22Rv1 (cell line): ENCODE measurements at regions not wholly inside any gene's neighbourhood (a gene's known extent, or its start where the extent isn't known, plus 50 kb on each side); places are given as distances from the start of the nearest gene placed in this dataset.

Experiments used
- H3K27ac ChIP-seq: fragments of 450-650 bp; 2 replicates; pipeline ENCODE4 v1.5.1; 2017
- ZFX ChIP-seq: fragments of 450-650 bp; IDR thresholded peaks from 2 replicates; pipeline ENCODE4 v1.6.1; 2017; ENCODE audit warnings: antibody characterized with exemption, borderline replicate concordance
- TF ChIP-seq, protein P1 (sequence below): fragments of 450-650 bp; IDR thresholded peaks from 2 replicates; pipeline ENCODE4 v1.5.1; 2017; ENCODE audit warnings: mild to moderate bottlenecking

GRCh38 chr3:168273036-168273435, 177.3 kb upstream of the GOLIM4 start:
- no peak overlapping the region for H3K27ac ChIP-seq
- no peak for TF ChIP-seq ZFX
- TF ChIP-seq, protein P1, sequence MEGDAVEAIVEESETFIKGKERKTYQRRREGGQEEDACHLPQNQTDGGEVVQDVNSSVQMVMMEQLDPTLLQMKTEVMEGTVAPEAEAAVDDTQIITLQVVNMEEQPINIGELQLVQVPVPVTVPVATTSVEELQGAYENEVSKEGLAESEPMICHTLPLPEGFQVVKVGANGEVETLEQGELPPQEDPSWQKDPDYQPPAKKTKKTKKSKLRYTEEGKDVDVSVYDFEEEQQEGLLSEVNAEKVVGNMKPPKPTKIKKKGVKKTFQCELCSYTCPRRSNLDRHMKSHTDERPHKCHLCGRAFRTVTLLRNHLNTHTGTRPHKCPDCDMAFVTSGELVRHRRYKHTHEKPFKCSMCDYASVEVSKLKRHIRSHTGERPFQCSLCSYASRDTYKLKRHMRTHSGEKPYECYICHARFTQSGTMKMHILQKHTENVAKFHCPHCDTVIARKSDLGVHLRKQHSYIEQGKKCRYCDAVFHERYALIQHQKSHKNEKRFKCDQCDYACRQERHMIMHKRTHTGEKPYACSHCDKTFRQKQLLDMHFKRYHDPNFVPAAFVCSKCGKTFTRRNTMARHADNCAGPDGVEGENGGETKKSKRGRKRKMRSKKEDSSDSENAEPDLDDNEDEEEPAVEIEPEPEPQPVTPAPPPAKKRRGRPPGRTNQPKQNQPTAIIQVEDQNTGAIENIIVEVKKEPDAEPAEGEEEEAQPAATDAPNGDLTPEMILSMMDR = no peak

DNA sequence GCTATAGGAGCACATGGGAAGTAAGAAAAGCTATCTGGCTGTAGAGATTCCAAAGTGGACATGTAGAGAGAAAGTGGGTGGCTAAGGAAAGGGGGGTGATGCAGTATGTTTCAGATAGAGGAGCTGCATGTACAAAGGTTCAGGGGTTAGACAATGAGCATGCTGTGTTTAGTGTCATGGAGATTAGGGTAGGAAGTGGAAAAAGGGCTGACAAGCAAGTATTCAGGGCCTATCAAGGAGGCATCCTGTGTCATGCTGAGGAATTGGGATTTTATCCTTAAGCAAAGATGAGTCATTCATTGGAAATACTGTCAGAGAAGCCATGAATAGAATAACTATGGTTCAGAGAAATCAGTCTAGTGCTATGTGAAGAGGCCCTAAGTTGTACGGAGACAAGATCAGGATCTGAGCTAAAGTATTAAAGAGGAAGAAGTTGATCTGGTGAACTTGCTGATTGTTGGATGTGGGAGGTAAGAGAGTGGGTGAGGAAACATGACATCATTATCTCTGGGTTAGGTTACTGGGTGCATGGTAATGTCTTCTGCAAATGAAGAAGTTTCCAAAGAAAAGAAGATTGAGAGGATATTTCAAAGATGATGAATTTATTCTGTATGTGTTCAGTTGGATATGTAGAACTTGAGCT, 176.7 kb upstream of the GOLIM4 start:
- H3K27ac ChIP-seq = no peak overlapping the region
- TF ChIP-seq, protein P1 = no peak
- TF ChIP-seq ZFX = no peak

DNA sequence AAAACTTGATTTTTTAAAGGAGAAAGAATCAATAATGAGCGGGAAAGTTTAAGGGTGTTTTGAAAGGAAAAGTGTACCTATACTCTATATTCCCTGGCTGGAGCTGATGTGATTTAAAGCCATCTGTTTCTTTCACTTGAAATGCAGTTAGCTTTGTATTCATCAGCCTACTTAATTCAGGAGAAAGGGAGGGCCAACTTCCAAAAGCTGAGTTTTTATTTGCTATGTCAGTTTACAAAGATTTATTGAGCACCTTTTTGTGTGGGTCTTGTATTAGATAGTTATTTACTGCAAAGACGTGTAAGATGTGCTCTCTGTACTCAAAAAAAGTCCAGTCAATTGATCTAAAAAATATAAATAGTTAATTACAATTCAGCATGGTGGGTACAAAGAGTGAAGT, 176.2 kb upstream of the GOLIM4 start:
- H3K27ac ChIP-seq = no peak overlapping the region
- TF ChIP-seq, protein P1 = no peak
- TF ChIP-seq ZFX = no peak

DNA sequence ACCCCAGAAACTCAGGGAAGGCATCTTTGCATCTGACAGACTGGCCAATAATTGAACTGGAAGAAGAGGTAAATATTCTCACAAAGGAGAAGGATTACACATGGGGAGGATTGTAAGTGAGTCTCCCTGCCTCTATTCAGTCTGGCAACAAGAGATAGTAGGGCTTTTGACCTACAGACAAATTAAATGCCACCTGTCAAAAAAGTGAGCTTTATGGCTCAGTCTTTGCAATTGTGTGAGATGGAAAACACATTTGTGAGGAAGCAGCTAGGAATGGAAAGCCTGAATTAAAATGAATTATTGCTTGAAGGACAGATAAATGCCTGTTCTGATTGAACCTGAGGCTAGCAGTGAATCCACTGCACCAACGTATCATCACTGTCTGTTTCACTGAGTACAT, 173.3 kb upstream of the GOLIM4 start:
- no peak overlapping the region for H3K27ac ChIP-seq
- TF ChIP-seq ZFX = no peak

DNA sequence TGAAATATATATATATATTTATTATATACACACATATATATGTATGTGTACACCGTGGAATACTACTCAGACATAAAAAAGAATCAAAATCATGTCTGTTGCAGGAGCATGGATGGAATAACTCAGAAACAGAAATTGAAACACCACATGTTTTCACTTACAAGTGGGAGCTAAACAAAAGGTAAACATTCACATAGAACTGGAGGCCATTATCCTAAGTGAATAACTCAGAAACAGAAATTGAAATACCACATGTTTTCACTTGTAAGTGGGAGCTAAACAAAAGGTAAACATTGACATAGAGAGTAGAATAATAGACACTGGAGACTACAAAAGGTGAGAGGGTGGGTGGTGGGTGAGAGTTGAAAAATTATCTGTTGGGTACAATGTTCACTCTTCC, 171.5 kb upstream of the GOLIM4 start:
- TF ChIP-seq, protein P1 = no peak
- no peak for TF ChIP-seq ZFX
- H3K27ac ChIP-seq = no peak overlapping the region

DNA sequence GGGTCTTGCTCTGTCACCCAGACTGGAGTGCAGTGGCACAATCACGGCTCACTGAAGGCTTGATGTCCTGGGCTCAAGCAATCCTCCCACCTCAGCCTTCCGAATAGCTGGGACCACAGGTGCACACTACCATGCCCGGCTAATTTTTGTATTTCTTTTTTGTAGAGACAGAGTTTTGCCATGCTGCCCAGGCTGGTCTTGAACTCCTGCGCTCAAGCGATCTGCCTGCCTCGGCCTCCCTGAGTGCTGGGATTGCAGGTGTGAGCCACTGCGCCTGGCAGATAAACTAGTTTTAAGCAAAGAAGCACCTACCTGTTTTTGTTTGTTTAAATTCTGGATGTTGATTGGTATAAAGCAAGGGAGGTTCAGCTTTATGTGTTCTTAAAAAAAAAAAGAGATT, 170.6 kb upstream of the GOLIM4 start:
- H3K27ac ChIP-seq = no peak overlapping the region
- TF ChIP-seq, protein P1 = no peak
- TF ChIP-seq ZFX = no peak

DNA sequence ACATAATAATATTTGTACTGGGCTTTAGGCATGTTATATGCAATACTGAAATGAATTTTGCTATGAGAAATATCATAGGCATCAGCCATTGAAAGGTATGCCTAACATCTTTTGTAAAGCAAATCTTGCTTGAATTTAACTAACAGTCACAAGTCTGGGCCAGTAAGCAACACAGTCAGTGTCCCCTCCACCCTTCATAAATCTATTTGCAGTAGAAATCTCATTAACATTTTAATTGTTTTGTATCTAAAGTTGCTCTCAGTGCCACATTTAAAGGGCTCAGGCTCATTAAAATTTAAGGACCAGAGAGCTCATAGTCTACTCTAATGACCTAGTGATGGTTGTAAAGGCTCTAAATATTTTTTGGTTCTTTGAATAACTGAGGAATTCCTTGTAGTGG, 167.2 kb upstream of the GOLIM4 start:
- TF ChIP-seq, protein P1 = no peak
- no peak for TF ChIP-seq ZFX
- no peak overlapping the region for H3K27ac ChIP-seq

- no peak overlapping the region for H3K27ac ChIP-seq
- no peak for TF ChIP-seq ZFX
- TF ChIP-seq, protein P1 = no peak
Measured at GRCh38 chr3:168260859-168261258, 165.1 kb upstream of the GOLIM4 start.
